ENCODE measurements at regions not wholly inside any gene's neighbourhood (a gene's known extent, or its start where the extent isn't known, plus 50 kb on each side); places are given as distances from the start of the nearest gene placed in this dataset.

GRCh38 chr10:117617086-117617485 lies 74.5 kb downstream of the EMX2 start:
- Mint-ChIP-seq H3K4me1 (ENCODE audit: low read depth, unreplicated experiment) (no peaks in the 10 kb centered on the region), H3K27ac (ENCODE audit: unreplicated experiment) (no peak overlapping the region), H3K36me3 (ENCODE audit: insufficient read depth, unreplicated experiment) (no peaks in the 10 kb centered on the region), H3K27me3 (ENCODE audit: unreplicated experiment) (peaks cover 55% of the 10 kb centered on the region), H3K9me3 (ENCODE audit: low read depth, unreplicated experiment) (no peaks in the 10 kb centered on the region), H3K4me3 (ENCODE audit: low read depth, unreplicated experiment) (no peak overlapping the region)
- intact Hi-C loops (cut with micrococcal nuclease; ENCODE audit: unreplicated experiment) = no loop called here
- no TSS peak for BruUV-seq (replicated peaks)
- CTCF ChIA-PET = no interaction called here
- TF ChIP-seq CTCF (IDR thresholded peaks at IDR 0.05; ENCODE audit: unreplicated experiment) = no peak
- DNase-seq = no peak

GRCh38 chr10:117617659-117618058 lies 75.1 kb downstream of the EMX2 start:
- no peak for TF ChIP-seq CTCF (IDR thresholded peaks at IDR 0.05; ENCODE audit: unreplicated experiment)
- CTCF ChIA-PET = no interaction called here
- BruUV-seq (replicated peaks) = no TSS peak
- H3K9me3 Mint-ChIP-seq (ENCODE audit: low read depth, unreplicated experiment) = no peaks in the 10 kb centered on the region
- no peak for DNase-seq
- intact Hi-C loops (cut with micrococcal nuclease; ENCODE audit: unreplicated experiment) = no loop called here
- H3K4me1 Mint-ChIP-seq (ENCODE audit: low read depth, unreplicated experiment) = no peaks in the 10 kb centered on the region
- no peak overlapping the region for H3K27ac Mint-ChIP-seq (ENCODE audit: unreplicated experiment)
- H3K27me3 Mint-ChIP-seq (ENCODE audit: unreplicated experiment) = peaks cover 58% of the 10 kb centered on the region
- H3K36me3 Mint-ChIP-seq (ENCODE audit: insufficient read depth, unreplicated experiment) = no peaks in the 10 kb centered on the region
- H3K4me3 Mint-ChIP-seq (ENCODE audit: low read depth, unreplicated experiment) = no peak overlapping the region

GRCh38 chr10:117619223-117619622 lies 76.7 kb downstream of the EMX2 start:
- no peak overlapping the region for H3K27ac Mint-ChIP-seq (ENCODE audit: unreplicated experiment)
- no peak for TF ChIP-seq CTCF (IDR thresholded peaks at IDR 0.05; ENCODE audit: unreplicated experiment)
- intact Hi-C loops (cut with micrococcal nuclease; ENCODE audit: unreplicated experiment) = no loop called here
- no peaks in the 10 kb centered on the region for H3K9me3 Mint-ChIP-seq (ENCODE audit: low read depth, unreplicated experiment)
- BruUV-seq (replicated peaks) = no TSS peak
- no peaks in the 10 kb centered on the region for H3K36me3 Mint-ChIP-seq (ENCODE audit: insufficient read depth, unreplicated experiment)
- no peak for DNase-seq
- H3K27me3 Mint-ChIP-seq (ENCODE audit: unreplicated experiment) = peaks cover 65% of the 10 kb centered on the region
- H3K4me3 Mint-ChIP-seq (ENCODE audit: low read depth, unreplicated experiment) = no peak overlapping the region
- no peaks in the 10 kb centered on the region for H3K4me1 Mint-ChIP-seq (ENCODE audit: low read depth, unreplicated experiment)
- CTCF ChIA-PET = no interaction called here

- Mint-ChIP-seq H3K27ac (ENCODE audit: unreplicated experiment) (no peak overlapping the region), H3K36me3 (ENCODE audit: insufficient read depth, unreplicated experiment) (no peaks in the 10 kb centered on the region), H3K4me3 (ENCODE audit: low read depth, unreplicated experiment) (no peak overlapping the region), H3K27me3 (ENCODE audit: unreplicated experiment) (peaks cover 59% of the 10 kb centered on the region), H3K4me1 (ENCODE audit: low read depth, unreplicated experiment) (no peaks in the 10 kb centered on the region), H3K9me3 (ENCODE audit: low read depth, unreplicated experiment) (no peaks in the 10 kb centered on the region)
- CTCF ChIA-PET = no interaction called here
- BruUV-seq (replicated peaks) = no TSS peak
- TF ChIP-seq CTCF (IDR thresholded peaks at IDR 0.05; ENCODE audit: unreplicated experiment) = no peak
- no peak for DNase-seq
- intact Hi-C loops (cut with micrococcal nuclease; ENCODE audit: unreplicated experiment) = no loop called here
These were observed 77.3 kb downstream of the EMX2 start for GRCh38 chr10:117619707-117620405.

Data from Calu3 (cell line).